ENCODE measurements at regions not wholly inside any gene's neighbourhood (a gene's known extent, or its start where the extent isn't known, plus 50 kb on each side); places are given as distances from the start of the nearest gene placed in this dataset.

DNA sequence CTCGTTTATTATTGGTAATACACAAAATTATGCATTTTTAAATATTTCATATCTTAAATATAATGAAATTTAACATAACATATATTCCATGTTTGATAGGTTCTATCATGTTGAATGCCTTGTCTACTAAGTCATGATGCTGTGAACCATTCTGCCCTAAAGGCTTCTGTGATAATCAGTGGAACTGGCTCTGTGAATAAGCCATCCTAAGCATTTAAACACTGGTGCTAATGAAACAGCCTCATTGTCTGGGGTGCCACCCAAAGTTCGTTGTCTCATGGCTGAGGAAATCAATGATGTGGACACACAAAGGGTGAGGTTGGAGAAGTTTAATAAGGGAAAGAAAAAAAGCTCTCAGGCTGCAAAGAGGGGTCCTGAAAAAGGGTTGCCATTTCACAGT, 264.7 kb upstream of the ZRANB2 start:
- no peaks in the 10 kb centered on the region for H4K20me1 ChIP-seq
- no peaks in the 10 kb centered on the region for H3K36me3 ChIP-seq
- H3K27ac ChIP-seq: no peak overlapping the region
- H3K9ac ChIP-seq: no peak overlapping the region
- peaks cover 25 to 35% (median 29%) of the 10 kb centered on the region in 11 experiments for H3K9me3 ChIP-seq (replicated peaks in 1 of 11)
- no peak for TF ChIP-seq Cebpa-rat (IDR thresholded peaks at IDR 0.05)
- no peaks in the 10 kb centered on the region for H3K27me3 ChIP-seq
- H3K4me3 ChIP-seq: no peak overlapping the region
- H3K4me2 ChIP-seq: no peak overlapping the region
- H3K4me1 ChIP-seq: no peaks in the 10 kb centered on the region

DNA sequence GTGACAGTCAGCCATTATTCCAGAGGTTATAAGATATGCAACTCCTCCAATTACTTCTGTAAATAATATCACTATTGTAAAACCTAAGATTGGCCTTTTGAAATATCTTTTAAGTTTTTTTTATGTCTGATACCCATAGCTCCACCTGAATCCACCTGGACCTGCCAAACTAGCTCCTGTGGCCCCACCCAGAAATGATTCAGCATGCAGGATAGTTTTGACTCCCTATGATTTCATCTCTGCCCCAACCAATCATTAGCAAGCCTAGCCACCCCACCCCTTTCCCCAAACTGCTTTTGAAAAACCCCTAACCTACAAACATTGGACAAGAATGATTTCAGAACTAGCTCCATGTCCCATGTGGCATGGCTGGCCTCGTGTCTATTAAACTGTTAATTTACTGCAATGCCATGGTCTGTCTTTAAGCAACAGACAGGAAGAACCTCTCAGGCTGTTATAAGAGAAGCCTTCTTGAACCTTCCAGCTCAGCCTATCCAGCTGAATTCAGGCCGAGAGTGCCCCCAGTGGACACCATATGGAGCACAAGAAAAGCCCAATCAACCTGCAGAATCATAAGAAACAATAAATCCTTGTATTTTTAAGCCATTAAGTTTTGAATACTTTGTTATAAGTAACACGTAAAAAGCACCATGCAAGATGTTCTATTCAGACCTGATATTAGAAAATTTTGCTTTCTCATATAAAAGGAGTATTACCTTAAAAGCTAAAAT, 263.0 kb upstream of the ZRANB2 start:
- H3K27ac ChIP-seq: no peak overlapping the region

GRCh38 chr1:71339238-71339637, 258.4 kb upstream of the ZRANB2 start:
- no peak overlapping the region for H3K9ac ChIP-seq
- no peak overlapping the region for H3K4me2 ChIP-seq
- no peak for TF ChIP-seq Cebpa-rat (IDR thresholded peaks at IDR 0.05)
- no peak overlapping the region for H3K4me3 ChIP-seq
- H4K20me1 ChIP-seq: no peaks in the 10 kb centered on the region
- no peaks in the 10 kb centered on the region for H3K27me3 ChIP-seq
- H3K27ac ChIP-seq: no peak overlapping the region
- H3K36me3 ChIP-seq: no peaks in the 10 kb centered on the region
- H3K9me3 ChIP-seq (replicated peaks in 1 of 11): peaks cover 64 to 78% (median 70%) of the 10 kb centered on the region in 11 experiments
- H3K4me1 ChIP-seq: no peaks in the 10 kb centered on the region

More for the DNA sequence above, 263.0 kb upstream of the ZRANB2 start:
- H4K20me1 ChIP-seq: no peaks in the 10 kb centered on the region
- no peak overlapping the region for H3K9ac ChIP-seq
- H3K4me2 ChIP-seq: no peak overlapping the region
- no peaks in the 10 kb centered on the region for H3K27me3 ChIP-seq
- no peak overlapping the region for H3K4me3 ChIP-seq
- no peaks in the 10 kb centered on the region for H3K4me1 ChIP-seq
- TF ChIP-seq Cebpa-rat (IDR thresholded peaks at IDR 0.05): no peak
- peaks cover 42 to 51% (median 45%) of the 10 kb centered on the region in 11 experiments for H3K9me3 ChIP-seq (replicated peaks in 1 of 11)
- no peaks in the 10 kb centered on the region for H3K36me3 ChIP-seq

DNA sequence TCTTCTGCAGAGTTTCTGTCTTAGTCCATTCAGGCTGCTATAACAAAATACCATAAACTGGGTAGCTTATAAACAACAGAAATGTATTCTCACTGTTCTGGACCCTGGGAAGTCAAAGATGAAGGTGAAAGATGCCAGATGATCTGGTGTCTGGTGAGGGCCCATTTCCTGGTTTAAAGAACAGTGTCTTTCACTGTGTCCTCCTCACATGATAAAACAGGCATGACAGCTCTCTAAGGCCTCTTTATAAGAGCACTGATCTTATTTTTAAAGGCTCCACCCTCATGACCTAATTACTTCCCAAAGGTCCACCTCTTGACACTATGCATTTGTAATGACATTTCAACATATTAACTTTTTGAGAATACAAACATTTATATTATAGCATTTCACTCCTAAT, 250.2 kb upstream of the ZRANB2 start:
- no peak overlapping the region for H3K4me2 ChIP-seq
- H3K27me3 ChIP-seq: no peaks in the 10 kb centered on the region
- no peak overlapping the region for H3K9ac ChIP-seq
- H3K4me3 ChIP-seq: no peak overlapping the region
- no peaks in the 10 kb centered on the region for H3K36me3 ChIP-seq
- H4K20me1 ChIP-seq: no peaks in the 10 kb centered on the region
- no peaks in the 10 kb centered on the region for H3K4me1 ChIP-seq
- H3K27ac ChIP-seq: no peak overlapping the region
- peaks cover 0 to 3% (median 0%) of the 10 kb centered on the region in 11 experiments; a peak in 1 of 22 replicates for H3K9me3 ChIP-seq (replicated peaks in 1 of 11)
- no peak for TF ChIP-seq Cebpa-rat (IDR thresholded peaks at IDR 0.05)

DNA sequence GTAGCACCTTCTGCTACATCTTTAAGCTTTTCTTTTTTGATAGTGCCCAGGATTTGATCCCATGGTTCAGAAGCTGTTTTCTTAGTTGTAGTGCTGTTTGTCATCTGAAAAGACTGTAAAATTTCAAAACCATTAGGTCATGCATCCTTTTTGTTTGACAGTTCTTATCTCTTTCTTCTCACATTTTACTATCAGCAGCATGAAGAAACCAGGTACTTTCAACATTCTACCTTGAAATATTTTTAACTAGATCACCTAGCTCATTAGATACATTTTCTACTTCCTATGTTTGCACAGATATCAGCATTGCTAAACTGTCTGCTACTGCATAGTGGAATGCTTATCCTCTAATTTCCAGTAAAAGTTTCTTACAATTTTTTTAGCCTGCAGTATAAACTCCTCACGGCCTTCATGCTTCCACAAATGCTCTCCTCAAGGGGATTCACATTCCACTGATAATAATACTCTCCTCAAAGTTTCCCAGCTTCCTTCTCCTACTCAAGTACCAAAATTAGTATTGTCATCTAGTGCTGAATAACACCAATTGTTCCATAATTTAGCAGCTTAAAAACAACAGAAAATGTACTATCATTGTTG, 243.9 kb upstream of the ZRANB2 start:
- H3K4me1 ChIP-seq: no peaks in the 10 kb centered on the region
- H3K9me3 ChIP-seq (replicated peaks in 1 of 11): peaks cover 0 to 3% (median 0%) of the 10 kb centered on the region in 11 experiments; a peak in 3 of 22 replicates
- no peaks in the 10 kb centered on the region for H3K36me3 ChIP-seq
- H3K4me2 ChIP-seq: no peak overlapping the region
- H3K4me3 ChIP-seq: no peak overlapping the region
- no peak overlapping the region for H3K9ac ChIP-seq
- TF ChIP-seq Cebpa-rat (IDR thresholded peaks at IDR 0.05): no peak
- H3K27ac ChIP-seq: no peak overlapping the region
- no peaks in the 10 kb centered on the region for H4K20me1 ChIP-seq
- H3K27me3 ChIP-seq: no peaks in the 10 kb centered on the region

DNA sequence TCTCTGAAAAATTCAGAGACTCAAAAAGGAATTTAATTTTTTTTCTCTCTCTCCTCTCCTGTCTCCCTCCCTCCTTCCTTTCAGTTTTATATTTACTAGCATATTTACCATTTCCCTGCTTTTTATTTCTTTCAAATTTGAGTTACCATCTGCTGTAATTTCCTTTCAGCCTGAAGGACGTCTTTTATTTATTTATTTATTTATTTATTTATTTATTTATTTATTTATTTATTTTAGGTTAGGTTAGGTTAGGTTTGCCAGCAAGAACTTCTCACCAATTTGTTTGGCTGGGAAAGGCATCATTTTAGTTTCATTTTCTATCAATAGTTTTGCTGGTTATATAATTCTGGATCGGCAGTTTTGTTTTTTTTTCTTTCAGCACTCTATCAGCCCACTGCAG, 231.7 kb upstream of the ZRANB2 start:
- no peak for TF ChIP-seq Cebpa-rat (IDR thresholded peaks at IDR 0.05)
- H3K27ac ChIP-seq: no peak overlapping the region

DNA sequence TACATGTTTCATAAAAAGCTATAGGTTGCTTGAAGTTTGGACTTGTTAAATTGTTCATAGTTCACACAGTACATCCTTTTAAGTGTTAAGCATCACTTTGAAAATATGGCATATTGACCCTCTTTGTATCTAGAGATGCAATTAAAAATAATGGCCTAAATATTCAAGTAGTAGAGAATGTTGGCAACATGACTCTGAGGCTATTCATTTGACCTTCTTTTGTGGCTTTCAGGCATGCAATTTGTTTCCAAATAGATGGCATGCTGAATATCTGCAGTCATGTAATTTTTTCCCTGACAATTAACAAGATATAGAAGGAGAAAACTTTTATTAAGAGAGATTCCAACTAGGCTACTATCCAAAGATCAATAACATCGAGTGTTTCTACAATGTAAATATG, 230.5 kb upstream of the ZRANB2 start:
- no peaks in the 10 kb centered on the region for H3K27me3 ChIP-seq
- TF ChIP-seq Cebpa-rat (IDR thresholded peaks at IDR 0.05): no peak

More for the DNA sequence above, 231.7 kb upstream of the ZRANB2 start:
- H3K4me3 ChIP-seq: no peak overlapping the region
- no peaks in the 10 kb centered on the region for H4K20me1 ChIP-seq
- H3K36me3 ChIP-seq: no peaks in the 10 kb centered on the region
- H3K4me2 ChIP-seq: no peak overlapping the region
- no peak overlapping the region for H3K9ac ChIP-seq
- H3K27me3 ChIP-seq: no peaks in the 10 kb centered on the region
- H3K9me3 ChIP-seq (replicated peaks in 1 of 11): peaks cover 0 to 17% (median 7%) of the 10 kb centered on the region in 11 experiments; a peak in 9 of 22 replicates
- peaks cover 0 to 3% (median 0%) of the 10 kb centered on the region in 10 experiments; a peak in 3 of 20 replicates for H3K4me1 ChIP-seq

GRCh38 chr1:71307451-71307850, 226.6 kb upstream of the ZRANB2 start:
- Histone ChIP-seq H3K4me1 (peaks cover 6 to 20% (median 9%) of the 10 kb centered on the region in 10 experiments; a peak in 13 of 20 replicates), H4K20me1 (no peaks in the 10 kb centered on the region), H3K9ac (no peak overlapping the region), H3K4me3 (no peak overlapping the region), H3K4me2 (peak overlapping the region in 2 of 11 experiments; percentile 12 to 19; a peak in 2 of 22 replicates), H3K27ac (peak overlapping the region in 8 of 11 experiments; percentile 43 to 60 (median 56); a peak in 16 of 22 replicates), H3K9me3 (replicated peaks in 1 of 11) (no peaks in the 10 kb centered on the region), H3K36me3 (no peaks in the 10 kb centered on the region), H3K27me3 (no peaks in the 10 kb centered on the region)
- no peak for TF ChIP-seq Cebpa-rat (IDR thresholded peaks at IDR 0.05)

More for the DNA sequence above, 230.5 kb upstream of the ZRANB2 start:
- Histone ChIP-seq H3K9ac (no peak overlapping the region), H3K4me3 (no peak overlapping the region), H4K20me1 (no peaks in the 10 kb centered on the region), H3K36me3 (no peaks in the 10 kb centered on the region), H3K9me3 (replicated peaks in 1 of 11) (peaks cover 0 to 14% (median 7%) of the 10 kb centered on the region in 11 experiments; a peak in 9 of 22 replicates), H3K4me1 (peaks cover 0 to 8% (median 0%) of the 10 kb centered on the region in 10 experiments; a peak in 3 of 20 replicates), H3K4me2 (no peak overlapping the region), H3K27ac (no peak overlapping the region)

DNA sequence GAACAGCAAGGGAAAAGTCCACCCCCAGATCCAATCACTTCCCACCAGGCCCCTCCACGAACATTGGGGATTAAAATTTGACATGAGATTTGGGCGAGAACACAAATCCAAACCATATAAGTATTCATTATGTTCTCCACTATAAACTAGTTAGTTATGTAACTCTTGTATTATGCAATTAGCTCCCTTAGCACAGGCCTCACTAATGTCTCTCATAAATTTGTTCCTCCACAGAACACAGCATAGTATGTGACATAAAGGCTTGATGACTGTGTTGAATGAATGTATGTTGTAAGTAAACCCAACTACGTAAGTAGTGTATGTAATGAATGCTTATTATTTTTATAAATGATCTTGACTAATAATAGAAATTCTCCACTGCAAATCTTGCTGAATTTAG, 223.3 kb upstream of the ZRANB2 start:
- Histone ChIP-seq H3K9me3 (replicated peaks in 1 of 11) (no peaks in the 10 kb centered on the region), H3K9ac (no peak overlapping the region), H3K27me3 (no peaks in the 10 kb centered on the region), H3K36me3 (no peaks in the 10 kb centered on the region), H3K4me3 (no peak overlapping the region), H3K27ac (peak overlapping the region in 1 of 11 experiments; percentile 14; a peak in 3 of 22 replicates), H3K4me2 (peak overlapping the region in 10 of 11 experiments; percentile 11 to 47 (median 31); a peak in 11 of 22 replicates), H3K4me1 (peaks cover 6 to 20% (median 9%) of the 10 kb centered on the region in 10 experiments; a peak in 13 of 20 replicates), H4K20me1 (no peaks in the 10 kb centered on the region)
- no peak for TF ChIP-seq Cebpa-rat (IDR thresholded peaks at IDR 0.05)
